Activated T-cell treated with anti-CD3 and anti-CD28 coated beads, Interleukin-2, amount 50 U/mL, for 1 hour (primary cell): ENCODE measurements at regions not wholly inside any gene's neighbourhood (a gene's known extent, or its start where the extent isn't known, plus 50 kb on each side); places are given as distances from the start of the nearest gene placed in this dataset.
"Not testable (repeated sequence)": the region's sequence is repeated elsewhere in the genome, so short reads cannot be mapped to it uniquely, and the experiment has no call there.

Experiments
- DNase-seq: peaks from one replicate; pipeline ENCODE4 v3.0.0-alpha.2; 2020

GRCh38 chr12:34309806-34310804 is 287.8 kb downstream of the ALG10 start:
- DNase-seq, result not testable (repeated sequence)

GRCh38 chr12:34311337-34311736 is 289.0 kb downstream of the ALG10 start:
- no peak for DNase-seq

- no peak for DNase-seq
Measured at GRCh38 chr12:34327671-34328070, 305.4 kb downstream of the ALG10 start.

GRCh38 chr12:34333337-34333736 is 311.0 kb downstream of the ALG10 start:
- no peak for DNase-seq

GRCh38 chr12:34334538-34334937 is 312.2 kb downstream of the ALG10 start:
- no peak for DNase-seq

- no peak for DNase-seq
Measured at GRCh38 chr12:34334953-34335743, 312.9 kb downstream of the ALG10 start.

- DNase-seq, result no peak
Measured at GRCh38 chr12:34335819-34336262, 313.5 kb downstream of the ALG10 start.

- DNase-seq, result no peak
Measured at GRCh38 chr12:34336619-34337465, 314.5 kb downstream of the ALG10 start.

GRCh38 chr12:34338751-34339150 is 316.5 kb downstream of the ALG10 start:
- no peak for DNase-seq

GRCh38 chr12:34339922-34340321 is 317.6 kb downstream of the ALG10 start:
- no peak for DNase-seq

- DNase-seq, result no peak
Measured at GRCh38 chr12:34340534-34341361, 318.5 kb downstream of the ALG10 start.

- no peak for DNase-seq
Measured at GRCh38 chr12:34341362-34341733, 319.1 kb downstream of the ALG10 start.

- DNase-seq, result no peak
Measured at GRCh38 chr12:34342048-34342447, 319.8 kb downstream of the ALG10 start.

- no peak for DNase-seq
Measured at GRCh38 chr12:34343345-34343744, 321.0 kb downstream of the ALG10 start.

- no peak for DNase-seq
Measured at GRCh38 chr12:34343766-34344165, 321.5 kb downstream of the ALG10 start.

- no peak for DNase-seq
Measured at GRCh38 chr12:34344851-34345522, 322.7 kb downstream of the ALG10 start.

- no peak for DNase-seq
Measured at GRCh38 chr12:34345801-34346200, 323.5 kb downstream of the ALG10 start.

GRCh38 chr12:34346372-34347034 is 324.2 kb downstream of the ALG10 start:
- DNase-seq, result no peak

- no peak for DNase-seq
Measured at GRCh38 chr12:34347367-34347766, 325.1 kb downstream of the ALG10 start.

- DNase-seq, result no peak
Measured at GRCh38 chr12:34348064-34348463, 325.8 kb downstream of the ALG10 start.
